Testis (tissue), 2 donors: ENCODE measurements at regions not wholly inside any gene's neighbourhood (a gene's known extent, or its start where the extent isn't known, plus 50 kb on each side); places are given as distances from the start of the nearest gene placed in this dataset.

Experiments used
- CTCF ChIP-seq, 3 experiments: fragments of 450-650 bp in 2 of 3; fragments of 200-600 bp in 1 of 3; sonication (generic) in 1 of 3; IDR thresholded peaks; one replicate each; pipeline ENCODE4 v1.5.1; 2016 to 2019; ENCODE audit warnings: antibody characterized with exemption in 3 of 3, mild to moderate bottlenecking in 2 of 3, moderate library complexity in 1 of 3
- POLR2A ChIP-seq: fragments of 450-650 bp; IDR thresholded peaks from one replicate; pipeline ENCODE4 v1.6.1; 2017; ENCODE audit warnings: antibody characterized with exemption, mild to moderate bottlenecking, moderate library complexity

- no peak for TF ChIP-seq POLR2A
- TF ChIP-seq CTCF (IDR thresholded peaks at IDR 0.05): no peak
Observed at GRCh38 chr4:124509151-124509550, 203.4 kb downstream of the ANKRD50 start.
